ENCODE measurements at regions not wholly inside any gene's neighbourhood (a gene's known extent, or its start where the extent isn't known, plus 50 kb on each side); places are given as distances from the start of the nearest gene placed in this dataset.

GRCh38 chr5:2617461-2617860 is 134.0 kb downstream of the IRX2 start:
- TF ChIP-seq CTCF (conservative IDR thresholded peaks at IDR 0.05; ENCODE audit: low read length) (no peak), EZH2phosphoT487 (IDR thresholded peaks at IDR 0.05; ENCODE audit: borderline replicate concordance) (no peak)

All from Loucy (cell line).